ENCODE measurements at regions not wholly inside any gene's neighbourhood (a gene's known extent, or its start where the extent isn't known, plus 50 kb on each side); places are given as distances from the start of the nearest gene placed in this dataset.

- no peaks in the 10 kb centered on the region; the same call in 1 of the 2 replicates for H3K27me3 ChIP-seq (replicated peaks; ENCODE audit: control insufficient read depth, insufficient read depth, low read length)
Observed at GRCh38 chr3:124043023-124043422, 51.1 kb upstream of the ROPN1 start.

DNA sequence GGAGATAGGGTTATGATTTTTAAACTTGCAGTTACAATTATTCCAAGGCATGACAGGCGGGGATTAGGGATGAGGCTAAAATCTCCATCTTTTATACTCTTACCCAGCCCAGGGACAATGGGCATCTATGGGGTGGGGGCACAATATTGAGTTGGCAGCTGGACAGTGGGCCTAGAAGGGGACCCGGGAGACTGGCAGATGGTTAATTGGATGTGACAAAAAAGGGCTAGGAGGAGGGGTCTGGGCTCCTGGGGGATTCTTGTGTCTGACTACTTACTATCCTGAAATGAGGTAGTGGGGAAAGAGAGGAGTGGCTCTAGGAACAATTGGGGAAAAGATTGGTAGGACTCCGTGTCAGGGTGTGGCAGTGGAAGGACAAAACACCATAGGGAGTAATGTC lies 53.0 kb upstream of the ROPN1 start:
- CTCF ChIA-PET, result no interaction called here
- POLR2A ChIA-PET, result no interaction called here

More at GRCh38 chr3:124043023-124043422, 51.1 kb upstream of the ROPN1 start:
- TF ChIP-seq CTCF (IDR thresholded peaks at IDR 0.05; ENCODE audit: insufficient read depth in 1 of 2, low read depth in 1 of 2, low read length in 1 of 2, severe bottlenecking in 1 of 2, unreplicated experiment in 1 of 2), result no peak
- Mint-ChIP-seq H3K27ac (ENCODE audit: unreplicated experiment) (no peak overlapping the region), H3K36me3 (ENCODE audit: insufficient read depth, unreplicated experiment) (no peaks in the 10 kb centered on the region), H3K27me3 (ENCODE audit: insufficient read depth, unreplicated experiment) (peaks cover 13% of the 10 kb centered on the region), H3K4me3 (ENCODE audit: unreplicated experiment) (no peak overlapping the region), H3K4me1 (ENCODE audit: low read depth, unreplicated experiment) (no peaks in the 10 kb centered on the region), H3K9me3 (ENCODE audit: unreplicated experiment) (no peaks in the 10 kb centered on the region)
- no peaks in the 10 kb centered on the region for H3K9me3 ChIP-seq
- no peak overlapping the region for H3K4me3 ChIP-seq (ENCODE audit: low read depth, low read length)
- H3K4me1 ChIP-seq, result no peaks in the 10 kb centered on the region
- no peak for DNase-seq
- BruUV-seq (replicated peaks), result no TSS peak
- ChIA-PET CTCF (interaction anchor here (1.7 kb wide), 1 partner anchor 10 kb away, joined by 4 read pairs; the partner anchor contains the start of gene KALRN), POLR2A (no interaction called here)
- intact Hi-C loops (cut with micrococcal nuclease; ENCODE audit: unreplicated experiment), result no loop called here
- no peaks in the 10 kb centered on the region for H3K36me3 ChIP-seq (ENCODE audit: control insufficient read depth, insufficient read depth, low read length)

GRCh38 chr3:124048967-124049798 lies 57.3 kb upstream of the ROPN1 start:
- H3K27me3 Mint-ChIP-seq (ENCODE audit: insufficient read depth, unreplicated experiment), result peaks cover 21% of the 10 kb centered on the region
- Histone ChIP-seq H3K36me3 (ENCODE audit: control insufficient read depth, insufficient read depth, low read length) (no peaks in the 10 kb centered on the region), H3K27me3 (replicated peaks; ENCODE audit: control insufficient read depth, insufficient read depth, low read length) (no peaks in the 10 kb centered on the region), H3K4me1 (no peaks in the 10 kb centered on the region), H3K4me3 (ENCODE audit: low read depth, low read length) (no peak overlapping the region), H3K9me3 (no peaks in the 10 kb centered on the region)
- intact Hi-C loops (cut with micrococcal nuclease; ENCODE audit: unreplicated experiment), result no loop called here
- TF ChIP-seq CTCF (IDR thresholded peaks at IDR 0.05; ENCODE audit: insufficient read depth in 1 of 2, low read depth in 1 of 2, low read length in 1 of 2, severe bottlenecking in 1 of 2, unreplicated experiment in 1 of 2), result no peak
- H3K9me3 Mint-ChIP-seq (ENCODE audit: unreplicated experiment), result no peaks in the 10 kb centered on the region
- no peak for DNase-seq
- CTCF ChIA-PET, result no interaction called here
- no peak overlapping the region for H3K27ac Mint-ChIP-seq (ENCODE audit: unreplicated experiment)
- no TSS peak for BruUV-seq (replicated peaks)
- no peak overlapping the region for H3K4me3 Mint-ChIP-seq (ENCODE audit: unreplicated experiment)
- POLR2A ChIA-PET, result no interaction called here
- H3K36me3 Mint-ChIP-seq (ENCODE audit: insufficient read depth, unreplicated experiment), result no peaks in the 10 kb centered on the region
- no peaks in the 10 kb centered on the region for H3K4me1 Mint-ChIP-seq (ENCODE audit: low read depth, unreplicated experiment)

More for the DNA sequence above, 53.0 kb upstream of the ROPN1 start:
- Mint-ChIP-seq H3K27ac (ENCODE audit: unreplicated experiment) (no peak overlapping the region), H3K27me3 (ENCODE audit: insufficient read depth, unreplicated experiment) (peaks cover 13% of the 10 kb centered on the region), H3K4me1 (ENCODE audit: low read depth, unreplicated experiment) (no peaks in the 10 kb centered on the region), H3K36me3 (ENCODE audit: insufficient read depth, unreplicated experiment) (no peaks in the 10 kb centered on the region), H3K4me3 (ENCODE audit: unreplicated experiment) (no peak overlapping the region), H3K9me3 (ENCODE audit: unreplicated experiment) (no peaks in the 10 kb centered on the region)
- Histone ChIP-seq H3K4me1 (no peaks in the 10 kb centered on the region), H3K9me3 (no peaks in the 10 kb centered on the region), H3K27me3 (replicated peaks; ENCODE audit: control insufficient read depth, insufficient read depth, low read length) (no peaks in the 10 kb centered on the region), H3K36me3 (ENCODE audit: control insufficient read depth, insufficient read depth, low read length) (no peaks in the 10 kb centered on the region), H3K4me3 (ENCODE audit: low read depth, low read length) (no peak overlapping the region)
- TF ChIP-seq CTCF (IDR thresholded peaks at IDR 0.05; ENCODE audit: insufficient read depth in 1 of 2, low read depth in 1 of 2, low read length in 1 of 2, severe bottlenecking in 1 of 2, unreplicated experiment in 1 of 2), result no peak
- DNase-seq, result no peak
- intact Hi-C loops (cut with micrococcal nuclease; ENCODE audit: unreplicated experiment), result no loop called here
- BruUV-seq (replicated peaks), result no TSS peak
